Germinal center (tissue), 1 donor: ENCODE measurements at regions not wholly inside any gene's neighbourhood (a gene's known extent, or its start where the extent isn't known, plus 50 kb on each side); places are given as distances from the start of the nearest gene placed in this dataset.
"Not testable (repeated sequence)": the region's sequence is repeated elsewhere in the genome, so short reads cannot be mapped to it uniquely, and the experiment has no call there.

Experiments
- DNase-seq: peaks from one replicate; pipeline ENCODE4 v3.0.0; 2012; ENCODE audit warnings: mixed read lengths, low spot score

GRCh38 chr7:108813251-108814014 is 243.8 kb downstream of the DNAJB9 start:
- no peak for DNase-seq

- DNase-seq: no peak
These were observed 246.1 kb downstream of the DNAJB9 start for GRCh38 chr7:108815815-108816214.

- no peak for DNase-seq
These were observed 249.1 kb downstream of the DNAJB9 start for GRCh38 chr7:108818742-108819141.

- DNase-seq: no peak
These were observed 255.3 kb downstream of the DNAJB9 start for GRCh38 chr7:108824840-108825580.

- no peak for DNase-seq
These were observed 255.9 kb downstream of the DNAJB9 start for GRCh38 chr7:108825581-108825909.

GRCh38 chr7:108836256-108836655 is 266.6 kb downstream of the DNAJB9 start:
- no peak for DNase-seq

GRCh38 chr7:108838198-108838597 is 268.5 kb downstream of the DNAJB9 start:
- no peak for DNase-seq

GRCh38 chr7:108839076-108839475 is 269.4 kb downstream of the DNAJB9 start:
- no peak for DNase-seq

GRCh38 chr7:108845951-108846350 is 276.3 kb downstream of the DNAJB9 start:
- no peak for DNase-seq

- no peak for DNase-seq
These were observed 276.8 kb downstream of the DNAJB9 start for GRCh38 chr7:108846471-108846870.

GRCh38 chr7:108848486-108848885 is 278.8 kb downstream of the DNAJB9 start:
- no peak for DNase-seq

GRCh38 chr7:108860615-108861014 is 290.9 kb downstream of the DNAJB9 start:
- DNase-seq: no peak

GRCh38 chr7:108861071-108861470 is 291.4 kb downstream of the DNAJB9 start:
- no peak for DNase-seq

GRCh38 chr7:108863227-108863848 is 293.7 kb downstream of the DNAJB9 start:
- DNase-seq: no peak

- DNase-seq: no peak
These were observed 299.4 kb downstream of the DNAJB9 start for GRCh38 chr7:108869070-108869469.

- DNase-seq: peak; percentile 7
These were observed 305.5 kb downstream of the DNAJB9 start for GRCh38 chr7:108875139-108875538.

GRCh38 chr7:108890862-108891261 is 321.2 kb downstream of the DNAJB9 start:
- DNase-seq: no peak

- no peak for DNase-seq
These were observed 338.8 kb downstream of the DNAJB9 start for GRCh38 chr7:108908456-108908855.

GRCh38 chr7:108911016-108911415 is 341.3 kb downstream of the DNAJB9 start:
- DNase-seq: no peak

GRCh38 chr7:108920490-108920889 is 350.8 kb downstream of the DNAJB9 start:
- no peak for DNase-seq

- DNase-seq: not testable (repeated sequence)
These were observed 373.4 kb downstream of the DNAJB9 start for GRCh38 chr7:108943048-108943447.

- DNase-seq: no peak
These were observed 377.9 kb downstream of the DNAJB9 start for GRCh38 chr7:108947526-108947925.

- no peak for DNase-seq
These were observed 402.3 kb downstream of the DNAJB9 start for GRCh38 chr7:108972004-108972403.
